Memory B cell (primary cell): ENCODE measurements at regions not wholly inside any gene's neighbourhood (a gene's known extent, or its start where the extent isn't known, plus 50 kb on each side); places are given as distances from the start of the nearest gene placed in this dataset.

Experiments used
- ATAC-seq: fragments of 150-1000 bp; cut with Tn5 transposase; 2 replicates; pipeline ENCODE4 v1.10.0; 2021; ENCODE audit warnings: low read depth, mild to moderate bottlenecking, moderate library complexity
- DNase-seq, 2 donors: peaks; one replicate each; pipeline ENCODE4 v3.0.0; 2022; ENCODE audit warnings: low spot score in 2 of 2
- H3K27ac Mint-ChIP-seq: one replicate; pipeline ENCODE4 v1.8.0; 2022; ENCODE audit warnings: mild to moderate bottlenecking, moderate library complexity, mixed read lengths
- H3K27me3 Mint-ChIP-seq: one replicate; pipeline ENCODE4 v1.8.0; 2022; ENCODE audit warnings: mixed read lengths
- H3K36me3 Mint-ChIP-seq: one replicate; pipeline ENCODE4 v1.8.0; 2022; ENCODE audit warnings: mild to moderate bottlenecking, mixed read lengths
- H3K4me1 Mint-ChIP-seq: one replicate; pipeline ENCODE4 v1.8.0; 2022; ENCODE audit warnings: mixed read lengths
- H3K4me3 Mint-ChIP-seq: one replicate; pipeline ENCODE4 v1.8.0; 2022; ENCODE audit warnings: mild to moderate bottlenecking, moderate library complexity, mixed read lengths
- H3K9me3 Mint-ChIP-seq: one replicate; pipeline ENCODE4 v1.8.0; 2022; ENCODE audit warnings: mixed read lengths

DNA sequence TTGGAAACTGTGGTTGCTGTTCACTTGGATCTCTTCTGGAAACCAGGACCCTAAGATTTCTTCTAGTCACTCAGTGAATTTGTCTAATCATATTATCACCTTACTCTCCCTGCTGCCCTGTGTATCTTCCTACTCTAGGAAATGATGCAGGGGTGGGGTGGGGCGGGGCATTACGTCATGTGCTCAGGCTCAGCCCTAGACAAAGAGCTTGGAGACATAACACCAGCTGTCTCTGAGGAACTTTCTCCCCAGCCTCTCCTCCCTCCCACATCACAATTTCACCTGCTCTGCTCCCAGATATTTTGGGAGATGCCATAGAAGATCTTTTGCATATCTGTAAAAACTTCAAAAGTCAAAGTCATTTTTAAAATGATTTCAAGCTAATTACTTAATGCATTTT is 470.4 kb downstream of the ZSWIM6 start:
- ATAC-seq (no peak), DNase-seq (no peak)
- Mint-ChIP-seq H3K4me3 (no peak overlapping the region), H3K27ac (no peak overlapping the region), H3K9me3 (no peaks in the 10 kb centered on the region), H3K27me3 (peaks cover 7% of the 10 kb centered on the region), H3K36me3 (no peaks in the 10 kb centered on the region), H3K4me1 (no peaks in the 10 kb centered on the region)

DNA sequence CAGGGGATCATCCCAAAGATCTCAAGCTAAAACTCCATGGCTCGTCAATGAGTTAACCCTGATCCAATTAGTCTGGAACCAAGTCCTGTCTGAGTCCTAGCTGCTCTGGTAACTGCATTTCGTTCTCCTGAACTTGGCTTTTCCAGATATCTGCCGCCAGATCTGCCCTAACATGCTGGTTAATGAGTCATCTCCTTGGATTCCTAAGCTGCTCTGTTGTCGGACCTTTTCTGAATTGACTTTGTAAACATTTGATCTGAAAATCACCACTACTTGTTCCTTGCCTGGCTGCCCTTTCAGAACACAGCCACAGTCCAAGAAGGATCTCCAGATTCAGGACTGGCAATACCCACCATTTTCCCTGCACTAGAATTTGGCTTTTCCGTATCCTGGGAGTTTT is 473.0 kb downstream of the ZSWIM6 start:
- no peak overlapping the region for H3K27ac Mint-ChIP-seq
- H3K9me3 Mint-ChIP-seq: no peaks in the 10 kb centered on the region
- no peak for DNase-seq
- no peaks in the 10 kb centered on the region for H3K4me1 Mint-ChIP-seq
- no peak overlapping the region for H3K4me3 Mint-ChIP-seq
- H3K27me3 Mint-ChIP-seq: peaks cover 9% of the 10 kb centered on the region
- H3K36me3 Mint-ChIP-seq: no peaks in the 10 kb centered on the region
- ATAC-seq: no peak

DNA sequence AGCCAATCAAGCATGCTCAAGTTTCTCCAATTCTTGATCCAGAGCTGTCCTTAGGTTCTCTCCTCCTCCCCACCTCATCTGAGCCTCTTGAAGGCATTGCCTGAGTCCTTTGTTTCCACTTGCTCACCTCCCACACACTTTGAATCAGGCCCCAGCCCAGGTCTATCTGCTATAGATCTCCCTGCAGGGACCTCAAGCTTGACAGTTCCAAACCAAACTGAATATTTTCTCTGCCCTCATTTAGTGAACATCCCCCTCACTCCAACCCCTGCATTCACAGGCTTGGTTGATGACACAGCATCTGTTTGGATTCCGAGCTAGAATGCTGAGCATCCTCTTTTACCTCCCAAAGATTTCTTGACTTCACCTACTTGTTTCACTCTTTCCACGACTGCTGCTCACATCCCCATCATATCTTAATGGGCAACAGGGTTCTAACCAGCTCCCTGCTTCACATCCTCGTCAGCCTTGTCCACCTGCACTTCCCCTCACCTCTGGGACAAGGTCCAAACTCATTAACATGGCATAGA is 474.5 kb downstream of the ZSWIM6 start:
- ATAC-seq (no peak), DNase-seq (no peak)
- Mint-ChIP-seq H3K36me3 (no peaks in the 10 kb centered on the region), H3K9me3 (no peaks in the 10 kb centered on the region), H3K4me1 (peaks cover 2% of the 10 kb centered on the region), H3K4me3 (no peak overlapping the region), H3K27ac (no peak overlapping the region), H3K27me3 (peaks cover 13% of the 10 kb centered on the region)

DNA sequence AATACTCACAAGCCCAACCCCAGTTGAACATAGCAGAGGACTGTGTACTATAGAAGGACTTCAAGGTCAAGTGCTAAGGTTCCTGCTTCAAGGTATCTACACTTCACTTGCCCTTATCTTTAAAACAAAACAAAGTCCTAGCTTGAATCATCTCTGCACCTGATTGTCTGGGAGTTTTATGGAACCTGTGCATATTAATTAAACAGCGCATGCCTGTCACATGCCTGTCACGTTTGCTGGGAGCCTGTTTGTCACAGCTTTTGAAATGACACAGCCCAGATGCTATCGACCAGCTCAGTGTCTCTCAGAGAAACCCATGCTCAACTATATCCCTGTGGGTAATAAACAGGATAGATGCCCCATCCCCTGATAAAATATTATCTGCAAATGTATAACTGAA is 476.0 kb downstream of the ZSWIM6 start:
- H3K27me3 Mint-ChIP-seq: peaks cover 14% of the 10 kb centered on the region
- H3K4me1 Mint-ChIP-seq: peaks cover 2% of the 10 kb centered on the region
- DNase-seq (no peak), ATAC-seq (no peak)
- H3K27ac Mint-ChIP-seq: no peak overlapping the region
- no peak overlapping the region for H3K4me3 Mint-ChIP-seq
- H3K9me3 Mint-ChIP-seq: no peaks in the 10 kb centered on the region
- H3K36me3 Mint-ChIP-seq: no peaks in the 10 kb centered on the region

DNA sequence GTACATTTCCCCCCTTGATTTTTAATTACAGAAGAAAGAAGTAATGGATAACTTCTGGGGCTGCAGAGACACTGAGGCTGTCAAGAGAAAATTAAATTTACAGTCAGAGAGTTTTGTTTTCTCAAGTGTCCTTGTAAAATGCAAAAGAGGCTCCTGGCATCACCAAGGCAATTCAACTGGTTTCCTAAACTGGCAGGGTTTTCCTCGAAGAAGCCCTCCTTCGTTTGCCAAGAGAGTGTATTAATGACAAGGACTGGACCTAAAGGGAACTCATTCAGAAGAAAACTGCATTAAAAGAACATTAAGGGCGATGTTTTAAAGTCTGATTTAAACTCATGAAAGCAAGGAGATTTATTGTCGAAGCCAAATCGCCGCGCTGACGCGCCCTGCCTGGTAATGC is 476.9 kb downstream of the ZSWIM6 start:
- no peak for DNase-seq
- no peak for ATAC-seq
- Mint-ChIP-seq H3K27me3 (peaks cover 14% of the 10 kb centered on the region), H3K36me3 (no peaks in the 10 kb centered on the region), H3K27ac (no peak overlapping the region), H3K4me3 (no peak overlapping the region), H3K4me1 (peaks cover 2% of the 10 kb centered on the region), H3K9me3 (no peaks in the 10 kb centered on the region)

DNA sequence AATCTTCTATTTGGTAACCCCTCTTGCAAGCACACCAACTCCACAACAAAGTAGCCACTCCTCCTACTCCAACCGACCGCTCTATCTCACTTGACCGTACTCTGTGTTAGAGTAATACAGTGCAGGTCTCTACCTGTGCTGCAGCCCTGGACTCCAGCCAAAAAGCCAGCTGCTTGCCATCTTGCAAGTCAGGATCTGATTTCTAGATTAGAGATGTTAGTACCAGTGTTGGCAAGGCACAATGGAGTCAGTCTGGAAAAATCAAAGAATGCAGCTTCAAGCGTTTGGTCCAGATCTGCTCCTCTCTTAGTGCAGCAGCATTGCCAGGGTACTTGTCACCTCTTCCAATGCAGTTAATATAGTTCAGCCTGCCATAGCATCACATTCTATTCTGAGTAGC is 477.6 kb downstream of the ZSWIM6 start:
- Mint-ChIP-seq H3K27ac (no peak overlapping the region), H3K4me3 (no peak overlapping the region), H3K27me3 (peaks cover 14% of the 10 kb centered on the region), H3K9me3 (no peaks in the 10 kb centered on the region), H3K36me3 (no peaks in the 10 kb centered on the region), H3K4me1 (peaks cover 2% of the 10 kb centered on the region)
- ATAC-seq (no peak), DNase-seq (no peak)

DNA sequence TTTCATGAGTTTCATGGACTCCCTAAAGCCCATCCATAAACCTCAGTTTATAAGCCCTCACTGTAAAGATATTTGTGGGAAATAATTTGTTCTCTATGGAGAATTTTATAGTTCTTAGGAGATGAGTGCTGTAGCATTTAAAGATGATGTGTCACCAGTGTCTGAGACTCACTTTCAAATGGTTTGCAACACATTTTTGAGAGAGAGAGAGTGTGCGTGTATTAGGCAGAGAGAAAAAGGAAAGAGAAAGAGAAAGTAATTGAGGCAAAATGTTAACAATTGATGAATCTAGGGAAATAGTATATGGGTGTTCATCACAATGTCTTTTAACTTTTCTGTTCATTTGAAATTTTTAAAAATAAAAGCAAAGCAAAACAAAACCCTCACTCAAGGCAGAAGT is 479.0 kb downstream of the ZSWIM6 start:
- Mint-ChIP-seq H3K9me3 (no peaks in the 10 kb centered on the region), H3K27me3 (peaks cover 11% of the 10 kb centered on the region), H3K4me3 (no peak overlapping the region), H3K27ac (no peak overlapping the region), H3K4me1 (peaks cover 2% of the 10 kb centered on the region), H3K36me3 (no peaks in the 10 kb centered on the region)
- DNase-seq (no peak), ATAC-seq (no peak)

DNA sequence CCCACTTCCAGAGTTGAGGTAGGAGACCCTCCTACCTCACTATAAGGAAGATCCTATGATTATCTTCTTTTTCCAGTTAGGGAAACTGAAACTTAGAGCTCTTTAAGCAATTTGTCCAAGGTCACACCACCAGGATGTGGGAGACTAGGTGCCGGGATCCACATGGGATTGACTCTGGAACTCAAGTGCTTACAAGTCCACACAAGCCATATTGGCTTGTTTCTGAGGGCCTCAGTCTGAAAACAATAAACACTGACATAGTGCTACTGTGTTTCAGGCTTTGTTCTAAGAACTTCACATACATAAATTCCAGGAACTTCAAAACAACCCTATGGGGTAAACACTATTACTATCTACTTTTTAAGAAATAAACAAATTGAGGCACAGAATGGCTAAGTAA is 481.3 kb downstream of the ZSWIM6 start:
- DNase-seq (no peak), ATAC-seq (no peak)
- Mint-ChIP-seq H3K27ac (no peak overlapping the region), H3K27me3 (peaks cover 7% of the 10 kb centered on the region), H3K9me3 (no peaks in the 10 kb centered on the region), H3K36me3 (no peaks in the 10 kb centered on the region), H3K4me3 (no peak overlapping the region), H3K4me1 (peaks cover 2% of the 10 kb centered on the region)

DNA sequence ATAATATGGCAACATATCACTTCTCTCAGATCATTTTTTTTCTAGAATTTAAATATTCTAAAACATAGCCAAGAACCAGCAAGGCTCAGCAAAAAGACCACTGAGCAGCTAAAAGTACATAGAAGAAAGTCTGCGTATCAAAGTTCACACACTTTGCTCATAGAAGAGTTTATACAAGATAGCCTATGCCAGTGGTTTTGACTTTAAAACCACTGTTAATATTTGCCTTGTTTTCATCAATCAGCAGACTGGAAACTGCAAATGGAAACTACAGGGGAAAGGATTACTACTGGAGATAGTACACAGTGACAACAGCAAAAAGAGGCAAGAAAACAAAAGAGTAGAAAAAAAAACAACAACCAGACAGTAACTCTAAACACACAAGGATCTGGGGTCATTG is 483.3 kb downstream of the ZSWIM6 start:
- H3K4me3 Mint-ChIP-seq: no peak overlapping the region

DNA sequence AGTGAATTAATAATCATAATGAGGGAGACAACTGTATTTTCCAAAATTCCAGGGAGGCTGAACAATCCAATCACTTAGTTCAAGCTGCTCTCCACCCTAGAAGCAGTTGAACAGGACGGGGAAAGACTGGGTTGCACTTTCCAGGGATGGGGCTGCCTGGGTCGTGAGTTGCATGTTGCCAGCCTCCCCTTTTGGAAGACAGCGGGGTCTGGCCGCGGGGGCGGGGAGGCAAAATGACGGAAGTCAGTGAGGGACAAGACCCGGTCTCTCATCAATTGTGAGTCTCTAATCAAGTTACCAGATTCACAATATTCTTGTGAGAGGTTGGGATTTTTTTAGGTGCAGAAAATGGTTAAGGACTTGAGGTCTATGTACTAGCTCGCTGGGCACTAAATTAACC is 484.1 kb downstream of the ZSWIM6 start:
- DNase-seq (no peak), ATAC-seq (no peak)
- H3K4me1 Mint-ChIP-seq: peaks cover under 1% of the 10 kb centered on the region
- no peak overlapping the region for H3K27ac Mint-ChIP-seq
- H3K36me3 Mint-ChIP-seq: no peaks in the 10 kb centered on the region
- no peak overlapping the region for H3K4me3 Mint-ChIP-seq
- H3K9me3 Mint-ChIP-seq: peaks cover 2% of the 10 kb centered on the region
- peaks cover 3% of the 10 kb centered on the region for H3K27me3 Mint-ChIP-seq

More for the DNA sequence above, 483.3 kb downstream of the ZSWIM6 start:
- Mint-ChIP-seq H3K36me3 (no peaks in the 10 kb centered on the region), H3K4me1 (peaks cover 2% of the 10 kb centered on the region), H3K27ac (no peak overlapping the region), H3K9me3 (peaks cover 2% of the 10 kb centered on the region), H3K27me3 (peaks cover 5% of the 10 kb centered on the region)
- ATAC-seq (no peak), DNase-seq (no peak)

DNA sequence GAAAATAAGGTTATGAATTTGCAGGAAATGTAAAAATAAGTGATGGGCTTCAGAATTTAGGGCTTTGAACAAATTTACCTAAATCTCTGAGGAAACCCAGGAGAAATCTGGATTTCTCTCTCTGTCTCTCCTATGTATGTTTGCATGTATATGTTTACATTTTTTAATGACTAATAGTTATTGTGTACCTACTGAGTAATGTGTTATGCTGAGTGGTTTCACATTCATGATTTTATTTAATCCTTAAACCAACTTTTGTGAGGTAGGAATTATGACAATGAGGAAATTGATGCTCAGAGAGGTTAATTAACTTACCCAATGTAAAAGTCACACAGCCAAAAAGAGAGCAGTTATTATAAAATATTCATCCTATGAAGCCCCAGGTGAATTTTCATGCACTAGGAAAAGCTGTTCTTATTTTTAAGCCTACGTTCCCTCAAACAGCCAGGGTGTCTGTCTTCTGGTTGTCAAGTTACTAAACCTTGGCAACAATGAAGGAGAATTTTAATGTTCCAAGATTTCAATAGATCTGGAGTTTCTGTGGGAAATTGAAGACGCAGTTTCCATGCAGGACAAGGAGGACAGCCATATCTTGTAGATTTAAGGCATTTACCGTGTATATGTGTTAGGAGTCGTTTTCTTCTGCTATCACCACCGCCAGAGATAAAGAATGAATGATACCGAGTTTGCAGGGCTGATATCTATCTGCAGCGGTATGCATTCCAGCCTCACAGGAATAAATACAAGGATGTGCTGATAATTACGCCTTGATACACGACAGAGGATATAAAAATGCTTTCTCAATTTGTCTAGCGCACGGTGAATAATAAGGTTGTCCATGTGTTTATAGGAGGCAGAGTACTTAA is 484.8 kb downstream of the ZSWIM6 start:
- Mint-ChIP-seq H3K36me3 (no peaks in the 10 kb centered on the region), H3K9me3 (peaks cover 2% of the 10 kb centered on the region), H3K27me3 (peaks cover 1% of the 10 kb centered on the region), H3K4me1 (no peaks in the 10 kb centered on the region), H3K27ac (no peak overlapping the region), H3K4me3 (no peak overlapping the region)
- ATAC-seq: no peak
- no peak for DNase-seq

DNA sequence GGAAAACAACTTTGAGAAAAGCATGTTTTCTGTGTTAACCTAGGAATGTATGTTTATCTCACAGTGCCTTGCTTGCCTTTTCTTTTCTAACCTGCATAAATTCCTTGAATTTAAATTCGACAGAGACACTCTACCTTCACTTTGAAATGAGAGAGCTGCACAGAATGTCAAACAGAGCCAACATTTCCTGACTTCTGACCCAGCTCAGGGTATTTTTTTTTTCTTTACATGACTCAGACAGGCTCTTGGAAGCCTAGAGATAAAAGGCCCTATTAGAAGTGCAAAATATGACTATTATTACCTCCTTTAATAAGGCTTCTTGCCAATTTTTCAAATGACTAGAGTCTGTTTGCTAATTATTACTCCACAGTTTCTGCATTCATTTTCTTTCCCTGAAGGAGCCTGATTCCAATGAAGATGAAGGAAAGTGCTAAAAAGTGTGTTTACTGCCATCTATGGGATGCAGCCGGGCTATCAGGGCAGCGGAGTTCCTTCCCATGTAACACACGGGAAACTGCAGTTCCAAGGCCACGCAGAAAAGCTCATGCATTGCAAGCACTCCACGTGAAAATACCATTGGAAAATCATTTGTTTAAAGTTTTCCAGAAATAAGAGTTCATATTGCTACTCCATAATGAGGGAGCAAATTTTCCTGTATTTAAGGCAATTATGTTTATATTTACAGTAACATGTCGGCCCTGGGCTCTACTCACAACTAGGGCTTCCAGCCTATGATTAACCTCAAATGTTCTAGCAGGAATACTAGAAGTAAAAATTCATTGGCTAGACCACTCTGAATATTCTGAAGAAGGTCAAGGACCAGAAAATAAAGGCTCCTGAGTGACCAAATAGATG is 485.6 kb downstream of the ZSWIM6 start:
- ATAC-seq (no peak), DNase-seq (no peak)
- peaks cover 2% of the 10 kb centered on the region for H3K9me3 Mint-ChIP-seq

DNA sequence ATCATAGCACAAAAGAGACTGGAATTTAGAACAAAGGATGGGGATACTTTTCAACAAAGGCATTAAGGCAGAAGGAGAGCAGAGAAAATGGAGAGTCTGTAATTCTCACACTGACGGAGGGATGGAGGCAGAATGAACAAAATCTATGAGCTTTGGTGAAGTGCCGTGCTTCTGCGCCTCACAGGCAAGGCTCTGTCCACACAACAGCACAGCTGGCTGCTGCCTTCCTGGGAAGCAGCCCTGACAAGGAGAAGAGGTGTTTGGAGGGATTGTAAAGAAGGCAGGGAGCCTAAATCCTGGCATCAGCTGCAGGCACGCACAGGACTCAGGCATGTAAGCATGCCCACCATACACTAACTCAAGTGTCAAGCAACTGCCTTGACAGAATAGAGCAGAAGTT is 485.2 kb upstream of the KIF2A start:
- Mint-ChIP-seq H3K4me3 (no peak overlapping the region), H3K27ac (no peak overlapping the region), H3K9me3 (peaks cover 2% of the 10 kb centered on the region), H3K36me3 (no peaks in the 10 kb centered on the region), H3K4me1 (no peaks in the 10 kb centered on the region), H3K27me3 (peaks cover 2% of the 10 kb centered on the region)
- DNase-seq (no peak), ATAC-seq (no peak)

More for the DNA sequence above, 485.6 kb downstream of the ZSWIM6 start:
- Mint-ChIP-seq H3K36me3 (no peaks in the 10 kb centered on the region), H3K27me3 (peaks cover 2% of the 10 kb centered on the region), H3K4me1 (no peaks in the 10 kb centered on the region), H3K4me3 (no peak overlapping the region), H3K27ac (no peak overlapping the region)

DNA sequence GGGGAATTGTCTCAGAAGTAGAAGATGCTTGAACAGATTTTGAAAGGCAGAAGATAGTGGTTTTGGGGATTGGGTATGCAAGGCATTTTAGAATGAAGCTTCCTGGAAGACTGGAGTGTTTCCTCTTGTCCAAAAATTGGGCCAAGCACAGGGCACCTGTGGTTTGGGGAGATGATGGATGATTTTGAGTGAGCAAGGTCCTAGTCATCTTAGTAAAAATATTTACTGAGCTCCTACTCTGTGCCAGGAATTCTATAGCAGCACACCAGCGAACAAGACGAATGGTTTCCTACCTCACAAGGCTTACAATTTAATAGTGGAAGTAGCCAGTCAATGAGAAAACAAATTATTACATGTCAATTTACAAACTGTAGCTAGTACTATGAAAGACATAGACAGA is 484.4 kb upstream of the KIF2A start:
- no peak for DNase-seq
- Mint-ChIP-seq H3K36me3 (no peaks in the 10 kb centered on the region), H3K4me1 (no peaks in the 10 kb centered on the region), H3K4me3 (no peak overlapping the region), H3K27me3 (peaks cover 2% of the 10 kb centered on the region), H3K9me3 (peaks cover 2% of the 10 kb centered on the region), H3K27ac (no peak overlapping the region)
- no peak for ATAC-seq
